ENCODE measurements at regions not wholly inside any gene's neighbourhood (a gene's known extent, or its start where the extent isn't known, plus 50 kb on each side); places are given as distances from the start of the nearest gene placed in this dataset.
"Not testable (repeated sequence)": the region's sequence is repeated elsewhere in the genome, so short reads cannot be mapped to it uniquely, and the experiment has no call there.

DNA sequence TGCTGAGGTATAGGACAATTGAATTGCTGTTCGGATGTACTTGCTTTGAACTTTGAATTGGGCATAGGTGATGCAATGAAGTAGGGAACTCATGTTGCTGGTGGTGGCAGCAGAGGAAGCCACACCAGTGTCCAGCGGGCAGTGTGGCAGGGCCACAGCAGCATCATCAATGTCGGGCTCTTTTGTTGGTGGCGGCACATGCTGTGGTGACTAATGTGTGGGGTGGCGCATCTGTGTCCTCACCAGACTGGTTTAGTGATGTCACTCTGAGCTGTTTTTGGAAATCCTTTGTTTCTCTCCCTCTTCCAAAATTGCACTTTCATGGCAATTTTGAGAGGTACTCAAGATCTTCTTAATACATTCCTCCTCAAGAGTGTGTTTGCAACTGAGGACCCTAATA lies 187.6 kb downstream of the ETNK1 start:
- DNase-seq = no peak

DNA sequence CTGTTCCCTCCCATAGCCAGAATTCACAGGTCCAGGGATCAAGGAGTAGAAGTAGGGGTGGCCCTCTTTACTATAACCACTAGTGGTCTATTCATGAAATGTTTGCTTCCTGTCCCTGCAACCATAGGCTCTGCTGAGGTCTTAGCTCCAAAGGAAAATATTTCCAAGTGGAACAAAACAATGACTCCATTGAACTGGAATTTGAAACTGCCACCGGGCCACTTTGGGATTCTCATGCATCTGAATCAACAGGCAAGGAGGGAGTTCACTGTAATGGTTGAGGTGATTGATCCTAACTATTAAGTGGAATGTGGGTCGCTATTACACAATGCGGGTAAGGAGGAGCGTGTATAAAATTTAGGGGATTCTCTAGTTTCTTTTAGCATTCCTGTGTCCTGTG lies 197.0 kb downstream of the ETNK1 start:
- no peak for DNase-seq

DNA sequence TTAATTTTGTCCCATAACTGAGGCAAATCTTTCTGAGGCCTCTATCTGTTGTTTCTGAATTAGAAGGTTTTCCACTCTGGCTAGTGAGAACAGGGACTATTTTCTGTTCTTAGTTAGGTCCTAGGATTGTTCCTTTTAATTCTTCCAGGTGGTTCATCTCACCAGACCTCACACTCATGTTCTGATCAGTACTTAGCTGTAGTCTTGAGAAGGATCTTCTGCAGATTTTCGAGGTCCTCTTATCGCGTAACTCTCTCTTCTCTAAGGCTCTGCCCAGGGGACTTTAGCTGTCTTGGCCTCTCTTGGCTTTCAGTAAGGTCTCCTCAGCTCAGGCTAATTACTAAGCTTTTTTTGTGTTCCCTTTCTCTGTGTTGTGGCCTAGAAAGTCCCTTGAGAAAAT lies 201.1 kb downstream of the ETNK1 start:
- DNase-seq = no peak

DNA sequence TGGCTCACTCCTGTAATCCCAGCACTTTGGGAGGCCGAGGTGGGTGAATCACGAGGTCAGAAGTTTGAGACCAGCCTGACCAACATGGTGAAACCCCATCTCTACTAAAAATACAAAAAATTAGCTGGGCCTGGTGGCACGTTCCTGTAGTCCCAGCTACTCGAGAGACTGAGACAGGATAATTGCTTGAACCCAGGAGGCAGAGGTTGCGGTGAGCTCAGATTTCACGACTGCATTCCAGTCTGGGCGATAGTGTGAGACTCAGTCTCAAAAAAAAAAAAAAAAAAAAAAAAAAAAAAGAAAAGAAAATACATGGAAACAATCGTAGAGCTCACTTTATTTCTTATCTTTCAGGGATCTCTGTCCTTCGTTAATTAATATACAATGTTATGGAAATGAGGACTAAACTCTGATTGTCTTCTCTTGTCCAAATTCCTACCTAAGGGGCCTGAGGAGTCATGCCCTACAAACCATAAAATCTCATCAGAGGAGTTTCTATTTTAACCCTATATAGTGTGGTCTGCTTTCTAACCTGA lies 201.5 kb downstream of the ETNK1 start:
- not testable (repeated sequence) for DNase-seq

DNA sequence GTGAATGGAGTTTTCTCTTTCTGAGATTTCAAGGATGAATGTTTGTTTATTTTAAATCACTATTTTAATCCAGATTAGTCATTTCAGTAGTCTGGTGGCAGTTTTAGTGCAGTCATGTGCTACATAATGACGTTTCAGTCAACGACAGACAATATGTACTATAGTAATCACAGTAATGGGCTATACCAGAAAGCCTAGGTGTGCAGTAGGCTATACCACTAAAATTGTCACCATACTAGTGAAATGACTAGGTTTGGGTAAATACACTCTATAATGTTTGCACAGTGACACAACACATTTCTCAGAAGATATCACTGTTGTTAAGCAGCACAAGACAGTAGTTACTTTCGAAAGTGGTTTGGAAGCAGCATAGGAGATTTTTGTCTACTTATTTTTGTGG lies 203.1 kb downstream of the ETNK1 start:
- no peak for DNase-seq

DNA sequence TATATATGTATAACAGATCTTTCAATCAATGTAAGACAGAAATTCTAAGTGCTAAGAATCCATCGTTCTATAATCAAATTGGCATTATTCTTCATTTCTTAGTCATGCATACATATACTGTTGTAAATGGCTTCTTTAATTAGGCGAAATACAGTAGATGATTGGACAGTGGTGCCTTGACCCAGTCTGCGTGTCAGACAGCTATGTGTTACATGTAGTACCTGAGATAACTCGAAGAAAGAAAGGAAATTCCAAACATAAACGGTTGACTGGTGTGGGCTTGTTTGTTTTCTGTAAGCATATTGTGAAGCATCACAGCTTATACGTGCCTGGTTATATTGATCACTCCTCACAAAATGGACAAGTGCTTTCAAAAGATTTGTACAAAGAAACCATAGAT lies 210.5 kb downstream of the ETNK1 start:
- DNase-seq = no peak

DNA sequence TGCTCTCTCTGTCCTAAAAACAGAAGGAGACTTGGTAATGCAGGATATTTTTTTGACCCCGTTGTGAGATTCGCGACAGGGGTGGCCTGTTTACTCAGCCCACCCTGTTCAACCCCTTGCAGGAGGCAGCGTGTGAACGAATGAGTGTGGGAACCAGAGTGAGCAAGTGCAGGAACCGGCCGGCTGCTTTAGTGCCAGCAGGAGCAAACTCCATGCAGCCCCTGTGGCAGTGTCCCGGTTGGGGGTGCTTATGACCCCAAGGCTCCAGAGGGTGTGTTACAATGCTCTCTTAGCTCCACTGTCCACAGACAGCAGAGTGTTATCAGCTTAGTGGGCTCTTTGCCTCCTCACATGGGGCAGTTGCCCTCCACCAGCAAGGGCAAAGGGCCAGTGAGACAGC lies 225.2 kb downstream of the ETNK1 start:
- DNase-seq = no peak

DNA sequence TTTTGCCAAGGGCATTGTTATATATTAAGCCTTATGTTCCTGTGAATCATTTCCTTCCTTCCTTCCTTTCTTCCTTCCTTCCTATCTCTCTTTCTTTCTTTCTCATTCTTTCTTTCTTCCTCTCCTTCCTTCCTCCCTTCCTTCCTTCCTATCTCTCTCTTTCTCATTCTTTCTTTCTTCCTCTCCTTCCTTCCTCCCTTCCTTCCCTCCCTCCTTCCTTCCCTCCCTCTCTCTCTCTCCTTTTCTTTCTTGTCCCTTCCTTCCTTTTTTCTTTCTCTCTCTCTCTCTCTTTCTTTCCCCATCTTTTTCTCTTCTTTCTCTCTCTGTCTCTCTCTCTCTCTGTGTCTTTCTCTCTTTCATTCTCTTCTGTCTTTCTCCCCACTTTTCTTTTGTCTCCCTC lies 226.6 kb downstream of the ETNK1 start:
- DNase-seq = no peak

DNA sequence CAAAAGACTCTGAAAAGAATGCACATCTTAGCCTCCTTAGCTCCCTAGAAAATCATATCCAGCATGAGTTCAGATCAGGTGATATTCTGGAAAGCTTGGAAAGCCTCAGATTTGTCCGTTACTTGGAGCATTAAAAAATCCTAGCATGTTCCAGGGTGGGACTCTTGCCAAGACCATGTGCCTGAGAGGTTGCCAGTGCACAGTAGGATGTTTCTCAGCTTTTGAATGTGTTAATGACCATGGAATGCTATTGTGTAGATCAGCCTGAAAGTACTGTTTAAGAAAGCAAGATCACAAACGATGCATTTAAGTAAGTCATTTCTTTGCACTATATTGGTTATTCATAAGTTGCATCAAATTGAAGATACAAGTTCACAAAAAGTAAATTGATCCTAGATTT lies 230.5 kb downstream of the ETNK1 start:
- no peak for DNase-seq

DNA sequence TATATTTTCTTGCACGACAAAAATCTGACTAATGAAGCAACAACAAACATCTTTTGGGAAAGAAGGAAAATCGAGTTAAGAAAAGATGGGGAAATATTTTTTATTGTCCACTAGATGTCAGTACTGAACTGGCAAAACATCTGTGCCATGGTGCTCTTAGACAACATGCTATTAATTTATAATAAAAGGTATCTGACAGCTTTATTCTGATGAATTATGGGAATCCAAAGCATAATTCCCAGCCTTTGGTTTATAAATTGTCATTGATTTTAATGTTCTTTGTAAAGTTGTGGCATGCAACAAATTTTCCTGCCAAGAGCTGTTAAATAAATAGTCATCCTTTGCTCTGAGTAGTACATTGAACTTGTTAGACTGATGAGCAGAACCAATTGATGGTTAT lies 231.2 kb downstream of the ETNK1 start:
- DNase-seq = no peak

DNA sequence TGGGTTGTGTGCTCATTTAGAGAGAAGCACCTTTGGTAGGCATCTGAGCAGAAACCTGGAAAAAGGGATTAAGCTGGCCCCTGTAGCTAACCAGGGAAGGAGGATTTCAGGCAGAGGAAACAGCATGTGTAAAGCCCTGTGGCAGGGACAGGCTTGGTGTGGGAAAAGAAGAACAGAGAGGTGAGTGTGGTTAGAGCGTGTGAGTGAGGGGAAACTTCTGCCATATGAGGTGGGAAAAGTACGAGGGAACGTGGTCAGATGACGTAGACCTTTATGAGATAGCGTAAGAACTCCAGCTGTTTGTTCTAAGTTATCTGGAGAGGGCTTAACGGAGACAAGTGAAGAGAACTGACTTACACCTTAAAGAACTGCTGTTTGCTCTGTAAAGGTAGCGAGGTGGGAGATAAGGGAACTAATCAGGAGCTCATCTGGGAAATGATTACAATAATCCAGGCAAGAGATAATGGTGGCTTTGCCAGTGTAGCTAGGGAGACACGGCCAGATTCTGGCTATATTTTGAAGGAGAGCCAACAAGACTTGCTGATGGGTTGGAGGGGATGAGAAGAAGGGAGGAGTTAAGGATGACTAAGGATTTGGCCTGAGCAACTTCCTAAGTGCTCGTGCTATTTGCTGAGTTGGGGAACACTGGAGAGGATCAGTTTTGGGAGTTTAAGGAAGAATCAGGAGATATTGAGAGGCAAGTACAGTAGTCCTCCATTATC lies 234.0 kb downstream of the ETNK1 start:
- no peak for DNase-seq

DNA sequence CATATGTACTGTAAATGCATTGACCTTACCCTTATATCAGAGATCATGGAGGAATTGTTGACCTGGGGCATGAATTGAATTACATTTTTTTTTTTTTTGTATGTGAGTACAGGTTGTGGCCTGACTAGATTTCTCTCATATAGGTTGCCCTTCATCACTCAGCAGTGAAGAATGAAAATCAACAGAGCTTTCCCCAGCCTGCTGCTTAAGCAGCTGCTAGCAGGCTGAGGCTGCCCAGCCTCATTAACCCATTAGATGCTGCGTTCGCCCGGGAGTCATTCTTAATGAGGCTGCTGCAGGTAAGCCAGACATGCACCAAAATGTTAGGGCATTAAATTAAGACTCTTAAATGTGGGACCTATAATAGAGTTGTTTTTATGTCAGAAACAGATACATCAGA lies 236.0 kb downstream of the ETNK1 start:
- no peak for DNase-seq

DNA sequence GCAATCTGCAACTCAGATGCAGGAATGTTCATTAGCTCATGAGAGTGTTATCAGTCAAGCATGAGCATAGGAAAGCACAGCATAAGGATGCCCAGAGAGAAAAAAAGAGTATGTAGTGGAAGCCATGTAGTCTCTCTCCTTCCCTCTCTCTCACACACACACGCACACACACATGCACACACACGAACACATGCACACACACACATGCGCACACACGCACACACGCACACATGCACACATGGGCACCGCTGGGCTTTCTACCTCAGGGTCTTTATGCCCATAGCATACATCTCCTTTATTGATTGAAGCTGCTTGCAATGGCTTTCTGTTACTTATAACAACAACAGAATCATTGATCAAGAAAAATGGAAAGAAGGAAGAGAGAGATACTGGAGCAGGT lies 240.9 kb downstream of the ETNK1 start:
- no peak for DNase-seq

DNA sequence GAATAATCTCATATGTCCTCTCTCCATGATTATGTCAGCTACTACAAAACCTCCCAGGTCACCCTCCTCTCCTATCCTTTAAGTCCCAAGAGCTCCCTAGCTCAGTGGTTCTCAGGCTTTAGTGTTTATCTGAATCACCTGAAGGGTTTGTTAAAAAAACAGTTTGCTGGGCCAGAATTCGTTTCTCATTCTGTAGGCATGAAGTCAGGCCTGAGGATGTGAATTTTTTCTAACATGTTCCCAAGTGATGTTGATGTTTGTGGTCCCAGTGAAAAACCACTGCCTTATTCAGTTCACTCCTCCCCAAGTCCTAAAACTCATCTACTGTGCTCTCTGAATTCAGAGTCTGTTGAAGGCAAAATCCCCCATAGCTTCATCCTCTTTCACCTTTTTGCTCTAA lies 241.4 kb downstream of the ETNK1 start:
- no peak for DNase-seq

DNA sequence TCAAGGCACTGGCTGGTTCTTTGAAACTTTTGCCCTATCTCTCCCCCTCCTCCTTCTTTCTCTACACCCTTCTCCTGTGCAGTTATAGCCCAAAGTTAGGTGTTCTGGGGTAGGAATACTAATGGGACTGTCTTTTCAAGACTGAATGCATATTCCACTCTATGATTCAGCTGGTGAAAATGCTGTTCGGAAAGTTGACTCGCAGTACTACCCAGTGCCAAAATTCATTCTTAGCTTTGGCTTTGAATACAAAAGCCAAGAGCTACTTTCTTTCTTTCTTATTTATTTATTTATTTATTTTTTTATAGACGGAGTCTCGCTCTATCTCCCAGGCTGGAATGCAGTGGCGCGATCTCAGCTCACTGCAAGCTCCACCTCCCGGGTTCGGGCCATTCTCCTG lies 249.2 kb downstream of the ETNK1 start:
- DNase-seq = no peak

DNA sequence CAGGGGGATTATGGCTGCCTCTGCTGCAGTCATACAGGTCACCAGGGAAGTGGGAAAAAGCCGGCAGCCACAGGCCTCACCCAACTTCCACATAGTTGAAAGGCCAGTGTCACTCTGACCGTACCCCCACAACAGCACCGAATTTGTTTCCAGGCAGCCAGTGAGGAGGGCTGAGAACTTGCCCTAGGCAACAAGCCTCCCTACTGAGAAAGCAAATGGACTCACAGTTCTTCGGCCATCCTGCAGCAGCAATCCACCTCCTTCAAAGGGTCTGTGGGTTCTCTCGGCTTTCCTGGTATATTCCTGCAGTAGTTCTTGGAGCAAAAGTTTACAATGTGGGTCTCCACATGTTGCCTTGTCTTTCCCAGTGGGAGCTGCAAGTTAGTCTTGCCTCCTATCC lies 251.3 kb downstream of the ETNK1 start:
- DNase-seq = no peak

DNA sequence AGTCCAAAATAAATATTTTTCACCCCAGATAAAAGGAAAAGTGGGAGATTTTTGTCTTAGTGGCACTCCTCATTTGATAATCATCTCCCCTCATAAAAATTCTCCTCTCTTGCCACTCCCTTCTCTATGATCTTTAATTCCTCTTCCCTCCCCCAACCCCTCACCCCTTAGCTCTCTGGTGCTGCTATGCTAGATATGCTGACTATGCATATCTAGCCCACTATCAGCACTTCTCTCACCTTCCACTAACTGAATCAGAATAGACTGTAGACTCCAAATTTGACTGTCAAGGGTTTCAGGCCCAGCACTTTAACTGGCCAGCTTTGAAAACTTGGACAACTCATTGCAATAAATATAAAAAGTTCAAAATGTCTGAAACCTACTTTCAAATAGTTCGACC lies 254.2 kb downstream of the ETNK1 start:
- no peak for DNase-seq

DNA sequence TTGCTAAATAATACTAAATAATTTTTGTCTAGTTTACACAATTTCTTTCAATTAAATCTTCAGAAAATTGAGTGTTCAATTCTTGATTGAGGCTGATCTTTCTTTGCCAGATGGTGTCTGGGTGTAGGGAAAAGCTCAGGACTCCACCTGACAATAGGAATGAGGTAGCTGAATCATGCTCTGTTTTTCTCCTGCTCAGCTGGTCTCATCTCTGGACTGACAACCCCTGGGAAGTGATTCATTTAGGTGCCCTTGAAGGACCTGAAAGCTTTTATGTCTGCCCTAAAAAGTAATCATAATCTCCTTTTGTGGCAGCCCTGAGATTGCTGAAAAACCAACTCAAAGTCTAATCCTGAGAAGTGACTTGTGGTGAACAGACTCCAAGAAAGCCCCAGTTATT lies 255.4 kb downstream of the ETNK1 start:
- DNase-seq = no peak

DNA sequence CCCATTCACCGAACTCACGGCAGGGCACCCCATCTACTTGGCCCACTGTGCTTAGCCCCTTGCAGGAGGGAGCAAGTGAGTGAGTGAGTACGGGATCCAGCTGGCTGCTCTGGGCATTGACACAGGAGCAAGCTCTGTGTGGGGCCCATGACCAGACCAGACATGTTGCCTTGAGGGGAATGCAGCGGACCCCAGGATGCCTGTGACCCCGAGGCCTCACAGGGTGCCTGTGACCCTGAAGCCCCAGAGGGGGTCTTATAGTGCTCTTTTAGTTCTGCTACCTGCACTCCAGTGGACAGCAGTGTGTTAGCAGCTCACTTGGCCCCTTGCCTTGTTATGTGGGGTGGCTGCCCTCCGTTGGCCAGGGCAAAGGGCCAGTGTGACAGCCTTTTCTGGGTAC lies 255.8 kb downstream of the ETNK1 start:
- DNase-seq = no peak

DNA sequence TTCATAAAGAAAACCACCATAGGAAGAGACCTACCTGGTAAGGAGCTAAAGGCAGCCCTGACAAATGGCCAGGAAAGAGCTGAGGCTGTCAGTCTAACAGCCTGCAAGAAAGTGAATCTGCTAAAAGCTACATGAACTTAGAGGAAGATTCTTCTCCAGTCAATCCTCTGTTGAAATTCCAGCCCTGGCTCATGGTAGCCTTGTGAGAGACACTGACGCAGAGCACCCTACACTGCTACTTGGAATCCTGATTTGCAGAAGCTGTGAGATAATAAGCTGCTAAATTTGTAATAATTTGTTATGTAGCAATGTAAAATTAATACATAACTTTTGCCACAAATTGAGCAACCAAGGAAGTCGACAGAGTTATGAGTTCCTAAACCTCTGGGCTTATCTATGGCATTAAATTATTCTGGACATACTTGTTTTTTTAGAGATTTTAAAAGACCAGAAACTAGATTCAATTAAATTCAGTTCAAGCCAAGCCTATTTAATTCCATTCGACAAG lies 257.0 kb downstream of the ETNK1 start:
- no peak for DNase-seq

DNA sequence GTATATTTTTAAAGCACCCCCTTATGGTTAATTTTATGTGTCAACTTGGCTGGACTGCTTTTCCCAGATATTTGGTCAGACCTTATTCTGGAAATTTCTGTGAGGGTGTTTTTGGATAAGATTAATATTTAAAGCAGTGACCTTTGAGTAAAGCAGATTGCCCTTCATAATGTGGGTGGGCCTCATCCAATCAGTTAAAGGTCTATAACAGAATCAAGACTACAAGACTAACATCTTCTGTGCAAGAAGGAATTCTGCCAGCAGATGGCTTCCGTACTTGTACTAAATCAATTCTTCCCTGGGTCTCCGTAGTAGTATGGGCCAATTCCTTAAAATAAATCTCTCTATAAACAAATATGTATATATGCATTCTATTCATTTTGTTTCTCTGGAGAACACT lies 257.6 kb downstream of the ETNK1 start:
- no peak for DNase-seq

DNA sequence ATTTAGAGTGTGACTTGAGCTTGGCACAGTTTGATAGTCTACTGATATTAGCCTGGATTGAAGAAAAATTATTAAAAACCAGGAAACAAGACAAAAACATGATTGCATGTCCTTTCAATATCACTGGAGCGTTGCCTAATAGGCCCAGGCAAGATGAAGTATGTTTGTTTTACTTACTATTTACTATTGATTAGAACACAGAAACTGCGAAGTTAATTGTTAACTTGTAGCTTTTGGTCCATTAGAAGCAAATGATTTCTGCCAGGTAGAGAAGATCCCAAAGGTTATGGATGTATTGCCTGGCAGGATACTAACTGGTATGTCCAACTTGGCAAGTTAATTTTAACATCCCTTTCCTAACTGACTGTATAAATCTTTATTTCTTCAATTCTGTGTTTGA lies 268.9 kb downstream of the ETNK1 start:
- DNase-seq = no peak

DNA sequence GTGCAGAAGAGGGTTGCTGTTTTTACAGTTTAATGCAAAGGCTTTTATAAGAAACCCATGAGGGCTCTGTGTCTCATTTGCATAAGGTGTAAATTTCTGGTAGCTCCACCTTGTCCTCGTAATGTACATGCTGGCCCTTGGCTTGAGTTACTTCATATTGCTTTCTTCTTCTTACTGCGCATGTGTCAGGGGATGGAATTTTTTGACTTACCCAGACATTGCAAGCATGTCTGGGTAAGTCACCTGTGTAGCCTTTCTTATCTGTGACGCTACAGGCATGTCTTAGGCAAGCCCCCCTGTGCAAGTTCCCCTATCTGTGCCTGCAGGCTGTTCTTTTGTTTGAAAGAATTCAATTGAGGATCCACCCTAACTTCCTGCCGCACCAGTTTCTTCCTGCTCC lies 274.2 kb downstream of the ETNK1 start:
- DNase-seq = no peak

DNA sequence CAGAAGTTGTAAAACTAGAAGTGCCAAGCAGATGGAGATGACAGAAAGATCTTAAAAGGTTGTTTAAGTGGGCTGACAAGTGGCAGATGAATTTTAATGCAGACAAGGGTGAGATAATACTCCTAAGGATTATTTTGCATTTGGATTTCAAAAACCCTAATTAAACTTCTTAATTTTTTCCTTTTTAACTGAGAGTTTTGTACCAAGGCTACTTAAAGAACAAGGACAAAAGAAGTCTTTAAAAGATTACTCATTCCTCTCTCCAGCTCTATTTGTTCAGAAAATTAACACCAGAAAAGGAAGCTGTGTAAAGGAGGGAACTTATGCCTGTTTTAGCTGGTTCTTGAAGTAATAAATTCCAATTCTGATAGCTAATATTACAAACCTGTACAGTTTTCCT lies 275.4 kb downstream of the ETNK1 start:
- no peak for DNase-seq

DNA sequence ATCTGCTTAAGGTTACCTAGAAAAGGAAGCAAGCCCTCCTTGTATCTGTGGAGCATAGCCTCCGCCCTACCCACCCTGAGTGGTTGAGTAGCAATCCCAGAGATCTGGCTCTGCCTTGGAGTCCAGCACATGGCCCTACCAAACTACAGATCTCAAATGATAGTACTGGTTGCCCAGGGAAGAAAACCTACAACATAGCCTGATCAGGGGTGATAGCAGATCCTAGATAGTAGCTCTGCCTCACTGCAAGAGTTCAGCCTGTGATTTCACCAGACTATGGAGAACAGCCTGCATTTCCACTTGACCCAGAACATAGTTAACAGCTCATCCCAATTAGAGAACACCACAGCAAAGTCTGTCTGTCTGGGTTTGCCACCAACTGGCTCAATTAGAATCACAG lies 279.5 kb downstream of the ETNK1 start:
- DNase-seq = no peak

Measured in CD4-positive, alpha-beta T cell treated with Interleukin-17A for 1 hour (primary cell).